ENCODE measurements at regions not wholly inside any gene's neighbourhood (a gene's known extent, or its start where the extent isn't known, plus 50 kb on each side); places are given as distances from the start of the nearest gene placed in this dataset.
"Not testable (repeated sequence)": the region's sequence is repeated elsewhere in the genome, so short reads cannot be mapped to it uniquely, and the experiment has no call there.

DNA sequence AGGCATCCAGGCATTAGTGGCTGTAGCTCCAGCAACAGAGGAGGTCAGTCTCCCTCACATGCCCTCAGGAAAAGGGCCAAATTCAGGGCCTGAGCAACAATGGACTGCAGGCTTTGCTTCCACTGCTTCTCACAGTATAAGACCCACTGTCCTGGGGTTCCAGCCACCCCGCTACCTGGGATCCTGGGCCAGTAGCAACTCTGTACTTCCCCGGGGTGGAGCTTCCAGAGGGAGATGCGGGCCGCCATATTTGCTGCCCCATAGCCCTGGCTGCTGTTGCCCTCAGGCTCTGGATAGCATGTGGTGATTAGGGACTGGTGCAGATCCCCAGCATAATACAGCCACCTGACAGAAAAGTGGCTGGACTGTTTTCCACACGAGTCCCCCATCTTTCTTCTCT is 201.1 kb upstream of the POGK start:
- H3K4me1 Mint-ChIP-seq (ENCODE audit: low read depth, unreplicated experiment): no peaks in the 10 kb centered on the region
- H4K20me1 ChIP-seq (ENCODE audit: insufficient read depth, low read length): no peaks in the 10 kb centered on the region
- H3K4me2 ChIP-seq (ENCODE audit: low read length): no peak overlapping the region
- no peaks in the 10 kb centered on the region for H3K36me3 Mint-ChIP-seq (ENCODE audit: low read depth, unreplicated experiment)
- no peak overlapping the region for H3K9ac ChIP-seq (ENCODE audit: low read length)
- H3K4me3 ChIP-seq (ENCODE audit: insufficient read depth, low read depth, low read length): no peak overlapping the region
- H3K27me3 Mint-ChIP-seq (ENCODE audit: low read depth, unreplicated experiment): no peaks in the 10 kb centered on the region
- H3K4me1 ChIP-seq (ENCODE audit: insufficient read depth, low read length): no peaks in the 10 kb centered on the region
- H3K79me2 ChIP-seq (ENCODE audit: insufficient read depth, low read length): no peaks in the 10 kb centered on the region
- H2AFZ ChIP-seq (ENCODE audit: low read depth, low read length): no peak overlapping the region
- DNase-seq (ENCODE audit: low read depth): no peak
- no peak overlapping the region for H3K4me3 Mint-ChIP-seq (ENCODE audit: unreplicated experiment)
- no peak overlapping the region for H3K27ac ChIP-seq (ENCODE audit: low read depth, low read length)
- H3K27me3 ChIP-seq (ENCODE audit: insufficient read depth, low read length): no peaks in the 10 kb centered on the region
- no peak for TF ChIP-seq EZH2 (IDR thresholded peaks at IDR 0.05; ENCODE audit: insufficient read depth, low read length)
- TF ChIP-seq, protein P1, sequence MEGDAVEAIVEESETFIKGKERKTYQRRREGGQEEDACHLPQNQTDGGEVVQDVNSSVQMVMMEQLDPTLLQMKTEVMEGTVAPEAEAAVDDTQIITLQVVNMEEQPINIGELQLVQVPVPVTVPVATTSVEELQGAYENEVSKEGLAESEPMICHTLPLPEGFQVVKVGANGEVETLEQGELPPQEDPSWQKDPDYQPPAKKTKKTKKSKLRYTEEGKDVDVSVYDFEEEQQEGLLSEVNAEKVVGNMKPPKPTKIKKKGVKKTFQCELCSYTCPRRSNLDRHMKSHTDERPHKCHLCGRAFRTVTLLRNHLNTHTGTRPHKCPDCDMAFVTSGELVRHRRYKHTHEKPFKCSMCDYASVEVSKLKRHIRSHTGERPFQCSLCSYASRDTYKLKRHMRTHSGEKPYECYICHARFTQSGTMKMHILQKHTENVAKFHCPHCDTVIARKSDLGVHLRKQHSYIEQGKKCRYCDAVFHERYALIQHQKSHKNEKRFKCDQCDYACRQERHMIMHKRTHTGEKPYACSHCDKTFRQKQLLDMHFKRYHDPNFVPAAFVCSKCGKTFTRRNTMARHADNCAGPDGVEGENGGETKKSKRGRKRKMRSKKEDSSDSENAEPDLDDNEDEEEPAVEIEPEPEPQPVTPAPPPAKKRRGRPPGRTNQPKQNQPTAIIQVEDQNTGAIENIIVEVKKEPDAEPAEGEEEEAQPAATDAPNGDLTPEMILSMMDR (IDR thresholded peaks at IDR 0.05; ENCODE audit: insufficient read depth, low read depth, low read length): no peak
- H3K9me3 Mint-ChIP-seq (ENCODE audit: unreplicated experiment): no peaks in the 10 kb centered on the region
- no peak overlapping the region for H3K27ac Mint-ChIP-seq (ENCODE audit: unreplicated experiment)
- FAIRE-seq: no peak
- H3K9me3 ChIP-seq (ENCODE audit: insufficient read depth, low read depth, low read length): no peaks in the 10 kb centered on the region
- no peaks in the 10 kb centered on the region for H3K36me3 ChIP-seq (ENCODE audit: insufficient read depth, low read length)

DNA sequence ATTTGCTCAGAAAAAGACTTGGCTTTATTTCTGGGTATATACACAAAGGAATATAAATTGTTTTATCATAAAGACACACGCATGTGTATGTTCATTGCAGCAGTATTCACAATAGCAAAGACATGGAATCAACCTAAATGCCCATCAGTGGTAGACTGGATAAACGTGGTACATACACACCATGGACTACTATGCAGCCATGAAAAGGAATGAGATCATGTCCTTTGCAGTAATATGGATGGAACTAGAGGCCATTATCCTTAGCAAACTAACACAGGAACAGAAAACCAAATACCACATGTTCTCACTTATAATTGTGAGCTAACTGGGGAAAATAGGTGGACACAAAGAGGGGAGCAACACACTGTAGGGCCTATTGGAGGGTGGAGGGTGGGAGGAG is 182.0 kb upstream of the POGK start:
- not testable (repeated sequence) for H3K36me3 ChIP-seq (ENCODE audit: insufficient read depth, low read length); H2AFZ ChIP-seq (ENCODE audit: low read depth, low read length); H3K4me1 ChIP-seq (ENCODE audit: insufficient read depth, low read length); H3K9me3 Mint-ChIP-seq (ENCODE audit: unreplicated experiment); DNase-seq (ENCODE audit: low read depth); H3K9ac ChIP-seq (ENCODE audit: low read length); H3K36me3 Mint-ChIP-seq (ENCODE audit: low read depth, unreplicated experiment); H3K4me1 Mint-ChIP-seq (ENCODE audit: low read depth, unreplicated experiment); FAIRE-seq; H3K79me2 ChIP-seq (ENCODE audit: insufficient read depth, low read length); H3K9me3 ChIP-seq (ENCODE audit: insufficient read depth, low read depth, low read length); H3K27me3 Mint-ChIP-seq (ENCODE audit: low read depth, unreplicated experiment); H3K27me3 ChIP-seq (ENCODE audit: insufficient read depth, low read length); H3K4me3 Mint-ChIP-seq (ENCODE audit: unreplicated experiment); H3K4me3 ChIP-seq (ENCODE audit: insufficient read depth, low read depth, low read length); H3K27ac ChIP-seq (ENCODE audit: low read depth, low read length); H4K20me1 ChIP-seq (ENCODE audit: insufficient read depth, low read length); H3K4me2 ChIP-seq (ENCODE audit: low read length); H3K27ac Mint-ChIP-seq (ENCODE audit: unreplicated experiment)

DNA sequence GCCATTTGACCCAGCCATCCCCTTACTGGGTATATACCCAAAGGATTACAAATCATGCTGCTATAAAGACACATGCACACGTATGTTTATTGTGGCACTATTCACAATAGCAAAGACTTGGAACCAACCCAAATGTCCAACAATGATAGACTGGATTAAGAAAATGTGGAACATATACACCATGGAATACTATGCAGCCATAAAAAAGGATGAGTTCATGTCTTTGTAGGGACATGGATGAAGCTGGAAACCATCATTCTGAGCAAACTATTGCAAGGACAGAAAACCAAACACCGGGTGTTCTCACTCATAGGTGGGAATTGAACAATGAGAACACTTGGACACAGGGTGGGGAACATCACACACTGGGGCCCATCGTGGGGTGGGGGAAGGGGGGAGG is 172.5 kb upstream of the POGK start:
- H3K4me3 ChIP-seq (ENCODE audit: insufficient read depth, low read depth, low read length); H3K36me3 Mint-ChIP-seq (ENCODE audit: low read depth, unreplicated experiment); FAIRE-seq; H3K9me3 Mint-ChIP-seq (ENCODE audit: unreplicated experiment); H4K20me1 ChIP-seq (ENCODE audit: insufficient read depth, low read length); H3K4me3 Mint-ChIP-seq (ENCODE audit: unreplicated experiment); H3K79me2 ChIP-seq (ENCODE audit: insufficient read depth, low read length); H3K36me3 ChIP-seq (ENCODE audit: insufficient read depth, low read length); DNase-seq (ENCODE audit: low read depth); H3K27ac ChIP-seq (ENCODE audit: low read depth, low read length); H3K27ac Mint-ChIP-seq (ENCODE audit: unreplicated experiment); H3K4me1 Mint-ChIP-seq (ENCODE audit: low read depth, unreplicated experiment); H3K27me3 Mint-ChIP-seq (ENCODE audit: low read depth, unreplicated experiment); H3K9ac ChIP-seq (ENCODE audit: low read length); H3K4me2 ChIP-seq (ENCODE audit: low read length); H3K27me3 ChIP-seq (ENCODE audit: insufficient read depth, low read length); H3K4me1 ChIP-seq (ENCODE audit: insufficient read depth, low read length); H3K9me3 ChIP-seq (ENCODE audit: insufficient read depth, low read depth, low read length); H2AFZ ChIP-seq (ENCODE audit: low read depth, low read length): not testable (repeated sequence)

DNA sequence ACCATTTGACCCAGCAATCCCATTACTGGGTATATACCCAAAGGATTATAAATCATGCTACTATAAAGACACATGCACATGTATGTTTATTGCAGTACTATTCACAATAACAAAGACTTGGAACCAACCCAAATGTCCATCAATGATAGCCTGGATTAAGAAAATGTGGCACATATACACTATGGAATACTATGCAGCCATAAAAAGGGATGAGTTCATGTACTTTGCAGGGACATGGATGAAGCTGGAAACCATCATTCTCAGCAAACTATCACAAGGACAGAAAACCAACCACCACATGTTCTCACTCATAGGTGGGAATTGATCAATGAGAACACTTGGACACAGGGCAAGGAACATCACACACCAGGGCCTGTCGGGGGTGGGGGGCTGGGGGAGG is 171.7 kb upstream of the POGK start:
- H3K27ac Mint-ChIP-seq (ENCODE audit: unreplicated experiment); H4K20me1 ChIP-seq (ENCODE audit: insufficient read depth, low read length); H3K27ac ChIP-seq (ENCODE audit: low read depth, low read length); H3K4me1 ChIP-seq (ENCODE audit: insufficient read depth, low read length); H3K27me3 Mint-ChIP-seq (ENCODE audit: low read depth, unreplicated experiment); H3K36me3 ChIP-seq (ENCODE audit: insufficient read depth, low read length); H3K27me3 ChIP-seq (ENCODE audit: insufficient read depth, low read length); H3K4me1 Mint-ChIP-seq (ENCODE audit: low read depth, unreplicated experiment); H3K9me3 Mint-ChIP-seq (ENCODE audit: unreplicated experiment); H2AFZ ChIP-seq (ENCODE audit: low read depth, low read length); FAIRE-seq; H3K4me3 ChIP-seq (ENCODE audit: insufficient read depth, low read depth, low read length); DNase-seq (ENCODE audit: low read depth); H3K4me3 Mint-ChIP-seq (ENCODE audit: unreplicated experiment); H3K36me3 Mint-ChIP-seq (ENCODE audit: low read depth, unreplicated experiment); H3K4me2 ChIP-seq (ENCODE audit: low read length); H3K79me2 ChIP-seq (ENCODE audit: insufficient read depth, low read length); H3K9ac ChIP-seq (ENCODE audit: low read length); H3K9me3 ChIP-seq (ENCODE audit: insufficient read depth, low read depth, low read length): not testable (repeated sequence)
